HG03571 (cell line): ENCODE measurements at regions not wholly inside any gene's neighbourhood (a gene's known extent, or its start where the extent isn't known, plus 50 kb on each side); places are given as distances from the start of the nearest gene placed in this dataset.
"Not testable (repeated sequence)": the region's sequence is repeated elsewhere in the genome, so short reads cannot be mapped to it uniquely, and the experiment has no call there.

Experiments used
- ATAC-seq: cut with Tn5 transposase; IDR thresholded peaks from one replicate; pipeline ENCODE4 v1.9.1; 2021; ENCODE audit not compliant: unreplicated experiment

- ATAC-seq = no peak
Measured at GRCh38 chr2:116917196-116917595, 897.3 kb upstream of the DDX18 start.

- no peak for ATAC-seq
Measured at GRCh38 chr2:116918574-116918973, 895.9 kb upstream of the DDX18 start.

- ATAC-seq = no peak
Measured at GRCh38 chr2:116922414-116922813, 892.1 kb upstream of the DDX18 start.

GRCh38 chr2:116924509-116924908, 890.0 kb upstream of the DDX18 start:
- ATAC-seq = no peak

GRCh38 chr2:116935097-116935814, 879.2 kb upstream of the DDX18 start:
- no peak for ATAC-seq

GRCh38 chr2:116948258-116948657, 866.2 kb upstream of the DDX18 start:
- no peak for ATAC-seq

- no peak for ATAC-seq
Measured at GRCh38 chr2:116949249-116949648, 865.2 kb upstream of the DDX18 start.

- no peak for ATAC-seq
Measured at GRCh38 chr2:116952254-116952653, 862.2 kb upstream of the DDX18 start.

- ATAC-seq = no peak
Measured at GRCh38 chr2:116955646-116956045, 858.8 kb upstream of the DDX18 start.

GRCh38 chr2:116975608-116976007, 838.9 kb upstream of the DDX18 start:
- no peak for ATAC-seq

GRCh38 chr2:116979916-116980764, 834.4 kb upstream of the DDX18 start:
- no peak for ATAC-seq

GRCh38 chr2:116987447-116987846, 827.0 kb upstream of the DDX18 start:
- no peak for ATAC-seq

GRCh38 chr2:116988303-116988702, 826.2 kb upstream of the DDX18 start:
- no peak for ATAC-seq

- no peak for ATAC-seq
Measured at GRCh38 chr2:117019357-117019756, 795.1 kb upstream of the DDX18 start.

GRCh38 chr2:117027646-117028045, 786.8 kb upstream of the DDX18 start:
- ATAC-seq = no peak

GRCh38 chr2:117028708-117029107, 785.8 kb upstream of the DDX18 start:
- ATAC-seq = not testable (repeated sequence)

- no peak for ATAC-seq
Measured at GRCh38 chr2:117055499-117056375, 758.8 kb upstream of the DDX18 start.

GRCh38 chr2:117056376-117056748, 758.1 kb upstream of the DDX18 start:
- ATAC-seq = no peak

- no peak for ATAC-seq
Measured at GRCh38 chr2:117057016-117057415, 757.5 kb upstream of the DDX18 start.

GRCh38 chr2:117058366-117058765, 756.1 kb upstream of the DDX18 start:
- ATAC-seq = no peak

- no peak for ATAC-seq
Measured at GRCh38 chr2:117064021-117064420, 750.5 kb upstream of the DDX18 start.
